ENCODE measurements at regions not wholly inside any gene's neighbourhood (a gene's known extent, or its start where the extent isn't known, plus 50 kb on each side); places are given as distances from the start of the nearest gene placed in this dataset.

- Histone ChIP-seq H2AFZ (ENCODE audit: low read length) (no peak overlapping the region), H4K20me1 (ENCODE audit: insufficient read depth, low read length, poor library complexity, severe bottlenecking) (no peaks in the 10 kb centered on the region), H3K9me3 (ENCODE audit: insufficient read depth, low read depth, low read length) (0 out of 2 replicates have a peak, but pooled peaks cover 5% of the 10 kb centered on the region), H3K36me3 (ENCODE audit: insufficient read depth, low read length) (0 out of 2 replicates have a peak, but pooled peaks cover 4% of the 10 kb centered on the region), H3K4me3 (ENCODE audit: low read length, poor library complexity, severe bottlenecking) (no peak overlapping the region), H3K27me3 (ENCODE audit: insufficient read depth, low read length, poor library complexity, severe bottlenecking) (no peaks in the 10 kb centered on the region), H3F3A (ENCODE audit: low read depth) (no peaks in the 10 kb centered on the region), H3K79me2 (ENCODE audit: insufficient read depth, low read length) (no peaks in the 10 kb centered on the region), H3K9me2 (replicated peaks; ENCODE audit: low read depth, low read length) (no peaks in the 10 kb centered on the region), H3K4me1 (ENCODE audit: insufficient read depth, low read length, poor library complexity, severe bottlenecking) (peaks cover 5% of the 10 kb centered on the region), H3K4me2 (ENCODE audit: low read depth, low read length, poor library complexity, severe bottlenecking) (no peak overlapping the region), H3K9ac (ENCODE audit: low read depth, low read length, poor library complexity, severe bottlenecking) (no peak overlapping the region)
- TF ChIP-seq, protein P1, sequence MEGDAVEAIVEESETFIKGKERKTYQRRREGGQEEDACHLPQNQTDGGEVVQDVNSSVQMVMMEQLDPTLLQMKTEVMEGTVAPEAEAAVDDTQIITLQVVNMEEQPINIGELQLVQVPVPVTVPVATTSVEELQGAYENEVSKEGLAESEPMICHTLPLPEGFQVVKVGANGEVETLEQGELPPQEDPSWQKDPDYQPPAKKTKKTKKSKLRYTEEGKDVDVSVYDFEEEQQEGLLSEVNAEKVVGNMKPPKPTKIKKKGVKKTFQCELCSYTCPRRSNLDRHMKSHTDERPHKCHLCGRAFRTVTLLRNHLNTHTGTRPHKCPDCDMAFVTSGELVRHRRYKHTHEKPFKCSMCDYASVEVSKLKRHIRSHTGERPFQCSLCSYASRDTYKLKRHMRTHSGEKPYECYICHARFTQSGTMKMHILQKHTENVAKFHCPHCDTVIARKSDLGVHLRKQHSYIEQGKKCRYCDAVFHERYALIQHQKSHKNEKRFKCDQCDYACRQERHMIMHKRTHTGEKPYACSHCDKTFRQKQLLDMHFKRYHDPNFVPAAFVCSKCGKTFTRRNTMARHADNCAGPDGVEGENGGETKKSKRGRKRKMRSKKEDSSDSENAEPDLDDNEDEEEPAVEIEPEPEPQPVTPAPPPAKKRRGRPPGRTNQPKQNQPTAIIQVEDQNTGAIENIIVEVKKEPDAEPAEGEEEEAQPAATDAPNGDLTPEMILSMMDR (conservative IDR thresholded peaks at IDR 0.05; ENCODE audit: low read length) = no peak
- TF ChIP-seq EZH2phosphoT487 (IDR thresholded peaks at IDR 0.05; ENCODE audit: borderline replicate concordance) = no peak
Measured at GRCh38 chr10:46232084-46232483, 54.7 kb upstream of the ANTXRL start.

- Histone ChIP-seq H4K20me1 (ENCODE audit: insufficient read depth, low read length, poor library complexity, severe bottlenecking) (no peaks in the 10 kb centered on the region), H3F3A (ENCODE audit: low read depth) (no peaks in the 10 kb centered on the region), H3K27me3 (ENCODE audit: insufficient read depth, low read length, poor library complexity, severe bottlenecking) (no peaks in the 10 kb centered on the region), H3K4me2 (ENCODE audit: low read depth, low read length, poor library complexity, severe bottlenecking) (no peak overlapping the region), H3K4me1 (ENCODE audit: insufficient read depth, low read length, poor library complexity, severe bottlenecking) (peaks cover 5% of the 10 kb centered on the region), H3K79me2 (ENCODE audit: insufficient read depth, low read length) (no peaks in the 10 kb centered on the region), H3K9me2 (replicated peaks; ENCODE audit: low read depth, low read length) (no peaks in the 10 kb centered on the region), H2AFZ (ENCODE audit: low read length) (no peak overlapping the region), H3K36me3 (ENCODE audit: insufficient read depth, low read length) (0 out of 2 replicates have a peak, but pooled peaks cover 4% of the 10 kb centered on the region), H3K9ac (ENCODE audit: low read depth, low read length, poor library complexity, severe bottlenecking) (no peak overlapping the region), H3K4me3 (ENCODE audit: low read length, poor library complexity, severe bottlenecking) (no peak overlapping the region), H3K9me3 (ENCODE audit: insufficient read depth, low read depth, low read length) (0 out of 2 replicates have a peak, but pooled peaks cover 5% of the 10 kb centered on the region)
- TF ChIP-seq EZH2phosphoT487 (IDR thresholded peaks at IDR 0.05; ENCODE audit: borderline replicate concordance) = no peak
- TF ChIP-seq, protein P1 (conservative IDR thresholded peaks at IDR 0.05; ENCODE audit: low read length) = no peak
Measured at GRCh38 chr10:46232666-46233065, 54.1 kb upstream of the ANTXRL start.

GRCh38 chr10:46233181-46233580 lies 53.6 kb upstream of the ANTXRL start:
- H3K36me3 ChIP-seq (ENCODE audit: insufficient read depth, low read length) = 0 out of 2 replicates have a peak, but pooled peaks cover 4% of the 10 kb centered on the region
- 0 out of 2 replicates have a peak, but pooled peaks cover 5% of the 10 kb centered on the region for H3K9me3 ChIP-seq (ENCODE audit: insufficient read depth, low read depth, low read length)
- H4K20me1 ChIP-seq (ENCODE audit: insufficient read depth, low read length, poor library complexity, severe bottlenecking) = no peaks in the 10 kb centered on the region
- H3K79me2 ChIP-seq (ENCODE audit: insufficient read depth, low read length) = no peaks in the 10 kb centered on the region
- no peaks in the 10 kb centered on the region for H3K9me2 ChIP-seq (replicated peaks; ENCODE audit: low read depth, low read length)
- H2AFZ ChIP-seq (ENCODE audit: low read length) = no peak overlapping the region
- no peak overlapping the region for H3K4me3 ChIP-seq (ENCODE audit: low read length, poor library complexity, severe bottlenecking)
- H3K27me3 ChIP-seq (ENCODE audit: insufficient read depth, low read length, poor library complexity, severe bottlenecking) = no peaks in the 10 kb centered on the region
- no peaks in the 10 kb centered on the region for H3F3A ChIP-seq (ENCODE audit: low read depth)
- TF ChIP-seq, protein P1 (conservative IDR thresholded peaks at IDR 0.05; ENCODE audit: low read length) = no peak
- no peak for TF ChIP-seq EZH2phosphoT487 (IDR thresholded peaks at IDR 0.05; ENCODE audit: borderline replicate concordance)
- H3K4me2 ChIP-seq (ENCODE audit: low read depth, low read length, poor library complexity, severe bottlenecking) = no peak overlapping the region
- H3K4me1 ChIP-seq (ENCODE audit: insufficient read depth, low read length, poor library complexity, severe bottlenecking) = peaks cover 3% of the 10 kb centered on the region
- H3K9ac ChIP-seq (ENCODE audit: low read depth, low read length, poor library complexity, severe bottlenecking) = no peak overlapping the region
